H9 (cell line): ENCODE measurements at regions not wholly inside any gene's neighbourhood (a gene's known extent, or its start where the extent isn't known, plus 50 kb on each side); places are given as distances from the start of the nearest gene placed in this dataset.
"Not testable (repeated sequence)": the region's sequence is repeated elsewhere in the genome, so short reads cannot be mapped to it uniquely, and the experiment has no call there.

ENCODE experiments used
- DNase-seq: peaks from one replicate; pipeline ENCODE4 v3.0.0-alpha.2; 2017
- H2AFZ ChIP-seq: one replicate; pipeline ENCODE4 v1.6.1; 2013; ENCODE audit warnings: mild to moderate bottlenecking, low read length, control low read depth, moderate library complexity
- H2AK5ac ChIP-seq: 2 replicates; pipeline ENCODE4 v1.6.1; 2013; ENCODE audit warnings: low read length, control low read depth, mixed read lengths; ENCODE audit not compliant: insufficient read length
- H2BK120ac ChIP-seq: one replicate; pipeline ENCODE4 v1.6.1; 2013; ENCODE audit warnings: low read depth, mild to moderate bottlenecking, low read length, control low read depth, inconsistent platforms; ENCODE audit not compliant: poor library complexity, severe bottlenecking
- H2BK12ac ChIP-seq: 2 replicates; pipeline ENCODE4 v1.6.1; 2013; ENCODE audit warnings: low read length, control low read depth, mixed read lengths, low read depth; ENCODE audit not compliant: insufficient read length
- H2BK15ac ChIP-seq: 2 replicates; pipeline ENCODE4 v1.6.1; 2013; ENCODE audit warnings: low read depth, low read length, control low read depth
- H2BK20ac ChIP-seq: one replicate; pipeline ENCODE4 v1.6.1; 2013; ENCODE audit warnings: low read depth, mild to moderate bottlenecking, low read length, control low read depth, inconsistent platforms; ENCODE audit not compliant: poor library complexity, severe bottlenecking
- H2BK5ac ChIP-seq: 2 replicates; pipeline ENCODE4 v1.6.1; 2013; ENCODE audit warnings: low read length, control low read depth, mixed read lengths; ENCODE audit not compliant: insufficient read length
- H3K14ac ChIP-seq: 2 replicates; pipeline ENCODE4 v1.6.1; 2013; ENCODE audit warnings: low read length, control low read depth; ENCODE audit not compliant: insufficient read depth
- H3K18ac ChIP-seq: 2 replicates; pipeline ENCODE4 v1.6.1; 2013; ENCODE audit warnings: low read depth, mild to moderate bottlenecking, mixed read lengths, low read length, control low read depth; ENCODE audit not compliant: insufficient read length
- H3K23ac ChIP-seq: 2 replicates; pipeline ENCODE4 v1.6.1; 2013; ENCODE audit warnings: low read length, control low read depth, mixed read lengths, low read depth; ENCODE audit not compliant: insufficient read length
- H3K23me2 ChIP-seq: 2 replicates; pipeline ENCODE4 v1.6.1; 2013; ENCODE audit warnings: low read depth, mild to moderate bottlenecking, mixed read lengths, low read length, control low read depth; ENCODE audit not compliant: insufficient read length, poor library complexity, severe bottlenecking
- H3K27ac ChIP-seq: 2 replicates; pipeline ENCODE4 v1.5.1; 2013; ENCODE audit warnings: low read length, control low read depth, mixed read lengths, low read depth; ENCODE audit not compliant: insufficient read length
- H3K27me3 ChIP-seq: 2 replicates; pipeline ENCODE4 v1.6.1; 2013; ENCODE audit warnings: low read length, control low read depth, inconsistent platforms; ENCODE audit not compliant: insufficient read depth
- H3K4ac ChIP-seq: 2 replicates; pipeline ENCODE4 v1.6.1; 2013; ENCODE audit warnings: low read depth, mild to moderate bottlenecking, control low read depth, inconsistent platforms, low read length, moderate library complexity
- H3K4me1 ChIP-seq: 2 replicates; pipeline ENCODE4 v1.6.1; 2013; ENCODE audit warnings: low read length, control low read depth, inconsistent platforms; ENCODE audit not compliant: insufficient read depth
- H3K4me2 ChIP-seq: 2 replicates; pipeline ENCODE4 v1.6.1; 2013; ENCODE audit warnings: low read length, control low read depth, mixed read lengths; ENCODE audit not compliant: insufficient read length, insufficient read depth
- H3K56ac ChIP-seq: 2 replicates; pipeline ENCODE4 v1.6.1; 2013; ENCODE audit warnings: low read depth, mild to moderate bottlenecking, mixed read lengths, low read length, control low read depth; ENCODE audit not compliant: insufficient read length
- H3K79me1 ChIP-seq: 2 replicates; pipeline ENCODE4 v1.6.1; 2013; ENCODE audit warnings: low read depth, mild to moderate bottlenecking, moderate library complexity, low read length, control low read depth, inconsistent platforms; ENCODE audit not compliant: insufficient read depth, poor library complexity, severe bottlenecking
- H3K79me2 ChIP-seq: 2 replicates; pipeline ENCODE4 v1.6.1; 2013; ENCODE audit warnings: low read length, control low read depth, inconsistent platforms; ENCODE audit not compliant: insufficient read depth
- H3K9ac ChIP-seq: 2 replicates; pipeline ENCODE4 v1.6.1; 2013; ENCODE audit warnings: low read length, control low read depth, mixed read lengths; ENCODE audit not compliant: insufficient read length; ENCODE audit errors: extremely low read depth
- H3K9me3 ChIP-seq: one replicate; pipeline ENCODE4 v1.6.1; 2013; ENCODE audit warnings: low read depth, low read length, inconsistent platforms; ENCODE audit not compliant: control insufficient read depth
- H3T11ph ChIP-seq: one replicate; pipeline ENCODE4 v1.6.1; 2013; ENCODE audit warnings: mild to moderate bottlenecking, low read length, control low read depth, inconsistent platforms
- H4K20me1 ChIP-seq: one replicate; pipeline ENCODE4 v1.6.1; 2013; ENCODE audit not compliant: control insufficient read depth, insufficient read length, insufficient read depth
- H4K5ac ChIP-seq: 2 replicates; pipeline ENCODE4 v1.6.1; 2013; ENCODE audit warnings: low read depth, mild to moderate bottlenecking, mixed read lengths, low read length, control low read depth; ENCODE audit not compliant: insufficient read length
- H4K8ac ChIP-seq: replicated peaks from 2 replicates; pipeline ENCODE4 v1.6.1; 2013; ENCODE audit warnings: low read length, control low read depth, mixed read lengths, low read depth; ENCODE audit not compliant: insufficient read length
- H4K91ac ChIP-seq: 2 replicates; pipeline ENCODE4 v1.6.1; 2013; ENCODE audit warnings: low read depth, mild to moderate bottlenecking, moderate library complexity, mixed read lengths, low read length, control low read depth; ENCODE audit not compliant: insufficient read length
- H3K27ac Mint-ChIP-seq, 3 experiments: 2 replicates in 2 of 3; 3 replicates in 1 of 3; pipeline ENCODE4 v1.8.0; 2020 to 2021; ENCODE audit warnings: mixed read lengths in 3 of 3, mild to moderate bottlenecking in 1 of 3, moderate library complexity in 1 of 3
- H3K27me3 Mint-ChIP-seq: 2 replicates; pipeline ENCODE4 v1.8.0; 2021; ENCODE audit warnings: low read depth, mild to moderate bottlenecking, moderate library complexity, mixed read lengths
- H3K36me3 Mint-ChIP-seq, 3 experiments: 2 replicates in 2 of 3; 3 replicates in 1 of 3; pipeline ENCODE4 v1.8.0; 2020 to 2021; ENCODE audit warnings: low read depth in 3 of 3, mixed read lengths in 3 of 3; ENCODE audit not compliant: insufficient read depth in 1 of 3
- H3K4me1 Mint-ChIP-seq, 2 experiments: 2 replicates each; pipeline ENCODE4 v1.8.0; 2020; ENCODE audit warnings: mixed read lengths in 2 of 2
- H3K4me3 Mint-ChIP-seq, 2 experiments: 2 replicates in 1 of 2; 3 replicates in 1 of 2; pipeline ENCODE4 v1.8.0; 2020 to 2021; ENCODE audit warnings: mild to moderate bottlenecking in 2 of 2, mixed read lengths in 2 of 2, moderate library complexity in 1 of 2
- H3K9me3 Mint-ChIP-seq, 2 experiments: 2 replicates in 1 of 2; 3 replicates in 1 of 2; pipeline ENCODE4 v1.8.0; 2020; ENCODE audit warnings: mild to moderate bottlenecking in 2 of 2, mixed read lengths in 2 of 2, moderate library complexity in 1 of 2
- WGBS: extraction: QIAGEN DNeasy Blood & Tissue Kit; methylation state at CpG from one replicate; pipeline ENCODE4 v1.1.7; 2013; ENCODE audit warnings: missing lambda C conversion rate, low lambda C conversion rate, mixed read lengths; ENCODE audit not compliant: insufficient read length; ENCODE audit errors: extremely low coverage; 5-methylcytosine and 5-hydroxymethylcytosine counted together

DNA sequence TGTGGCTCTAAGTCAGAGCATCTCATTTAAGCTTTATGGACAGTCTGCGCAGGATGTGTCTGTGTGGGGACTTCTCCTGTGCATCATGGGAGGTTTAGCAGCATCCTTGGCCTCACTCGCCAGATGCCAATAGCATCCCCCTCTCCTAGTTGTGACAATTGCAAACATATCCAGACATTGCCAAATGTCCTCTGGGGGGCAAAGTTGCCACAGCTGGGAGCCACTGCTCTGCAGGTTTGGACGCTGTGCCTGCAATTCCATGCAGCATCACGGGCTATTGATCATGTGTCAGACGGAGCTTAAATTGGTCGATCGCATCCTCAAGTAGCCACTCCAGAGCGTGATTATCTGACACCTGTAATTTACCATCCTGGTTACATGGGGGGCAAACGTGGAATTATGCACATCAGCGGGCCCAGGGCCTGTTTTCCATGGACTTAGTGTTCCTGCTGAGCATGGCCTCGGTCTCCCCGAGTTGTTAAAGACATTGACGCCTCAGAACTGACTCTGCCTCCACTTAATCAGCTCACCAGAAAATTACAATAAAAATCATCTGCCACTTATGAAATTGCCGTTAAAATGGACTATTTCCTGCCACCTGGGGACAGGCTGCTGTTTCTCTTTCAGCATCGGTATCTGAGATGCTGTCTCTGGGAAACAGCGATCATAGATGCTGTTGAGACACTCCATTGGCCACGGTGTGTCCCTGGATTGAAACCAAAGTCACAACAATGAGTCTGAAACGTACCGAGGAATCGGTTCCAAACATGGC is 191.9 kb upstream of the SULF2 start:
- H2BK20ac ChIP-seq, H3K18ac ChIP-seq, H3K27ac ChIP-seq, H3K14ac ChIP-seq, H3K36me3 Mint-ChIP-seq, H4K20me1 ChIP-seq, H3K79me1 ChIP-seq, H2BK120ac ChIP-seq, H3K4ac ChIP-seq, H2BK5ac ChIP-seq, H2BK15ac ChIP-seq, H4K5ac ChIP-seq, H3K4me2 ChIP-seq, H2AFZ ChIP-seq, H3K27me3 ChIP-seq, H3K9ac ChIP-seq, H3K56ac ChIP-seq, H2BK12ac ChIP-seq, H3K27ac Mint-ChIP-seq, H3K23me2 ChIP-seq, H3T11ph ChIP-seq, DNase-seq, H4K8ac ChIP-seq, H3K79me2 ChIP-seq, H3K23ac ChIP-seq, H3K4me3 Mint-ChIP-seq, H4K91ac ChIP-seq, H2AK5ac ChIP-seq, H3K9me3 Mint-ChIP-seq, H3K9me3 ChIP-seq: not testable (repeated sequence)
- H3K4me1 ChIP-seq, result peaks cover 11% of the 10 kb centered on the region; the same call in 1 of the 2 replicates
- peaks cover 18% of the 10 kb centered on the region for H3K27me3 Mint-ChIP-seq
- H3K4me1 Mint-ChIP-seq, result peaks cover 35 to 40% of the 10 kb centered on the region in 2 experiments
- no CpG with 5 or more reads among the region's 20 CpGs for WGBS
